ENCODE measurements at regions not wholly inside any gene's neighbourhood (a gene's known extent, or its start where the extent isn't known, plus 50 kb on each side); places are given as distances from the start of the nearest gene placed in this dataset.

- TF ChIP-seq ZNF462 (CRISPR knock-in tag; IDR thresholded peaks at IDR 0.05) = no peak
- TF ChIP-seq NANOG (IDR thresholded peaks at IDR 0.05; ENCODE audit: borderline replicate concordance) = no peak
- TF ChIP-seq STAT1 (IDR thresholded peaks at IDR 0.05; ENCODE audit: unreplicated experiment) = no peak
- TF ChIP-seq, protein P1, sequence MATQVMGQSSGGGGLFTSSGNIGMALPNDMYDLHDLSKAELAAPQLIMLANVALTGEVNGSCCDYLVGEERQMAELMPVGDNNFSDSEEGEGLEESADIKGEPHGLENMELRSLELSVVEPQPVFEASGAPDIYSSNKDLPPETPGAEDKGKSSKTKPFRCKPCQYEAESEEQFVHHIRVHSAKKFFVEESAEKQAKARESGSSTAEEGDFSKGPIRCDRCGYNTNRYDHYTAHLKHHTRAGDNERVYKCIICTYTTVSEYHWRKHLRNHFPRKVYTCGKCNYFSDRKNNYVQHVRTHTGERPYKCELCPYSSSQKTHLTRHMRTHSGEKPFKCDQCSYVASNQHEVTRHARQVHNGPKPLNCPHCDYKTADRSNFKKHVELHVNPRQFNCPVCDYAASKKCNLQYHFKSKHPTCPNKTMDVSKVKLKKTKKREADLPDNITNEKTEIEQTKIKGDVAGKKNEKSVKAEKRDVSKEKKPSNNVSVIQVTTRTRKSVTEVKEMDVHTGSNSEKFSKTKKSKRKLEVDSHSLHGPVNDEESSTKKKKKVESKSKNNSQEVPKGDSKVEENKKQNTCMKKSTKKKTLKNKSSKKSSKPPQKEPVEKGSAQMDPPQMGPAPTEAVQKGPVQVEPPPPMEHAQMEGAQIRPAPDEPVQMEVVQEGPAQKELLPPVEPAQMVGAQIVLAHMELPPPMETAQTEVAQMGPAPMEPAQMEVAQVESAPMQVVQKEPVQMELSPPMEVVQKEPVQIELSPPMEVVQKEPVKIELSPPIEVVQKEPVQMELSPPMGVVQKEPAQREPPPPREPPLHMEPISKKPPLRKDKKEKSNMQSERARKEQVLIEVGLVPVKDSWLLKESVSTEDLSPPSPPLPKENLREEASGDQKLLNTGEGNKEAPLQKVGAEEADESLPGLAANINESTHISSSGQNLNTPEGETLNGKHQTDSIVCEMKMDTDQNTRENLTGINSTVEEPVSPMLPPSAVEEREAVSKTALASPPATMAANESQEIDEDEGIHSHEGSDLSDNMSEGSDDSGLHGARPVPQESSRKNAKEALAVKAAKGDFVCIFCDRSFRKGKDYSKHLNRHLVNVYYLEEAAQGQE (IDR thresholded peaks at IDR 0.05; ENCODE audit: unreplicated experiment) = no peak
Observed at GRCh38 chr13:94859811-94860210, 147.5 kb upstream of the SOX21 start (continued).

DNA sequence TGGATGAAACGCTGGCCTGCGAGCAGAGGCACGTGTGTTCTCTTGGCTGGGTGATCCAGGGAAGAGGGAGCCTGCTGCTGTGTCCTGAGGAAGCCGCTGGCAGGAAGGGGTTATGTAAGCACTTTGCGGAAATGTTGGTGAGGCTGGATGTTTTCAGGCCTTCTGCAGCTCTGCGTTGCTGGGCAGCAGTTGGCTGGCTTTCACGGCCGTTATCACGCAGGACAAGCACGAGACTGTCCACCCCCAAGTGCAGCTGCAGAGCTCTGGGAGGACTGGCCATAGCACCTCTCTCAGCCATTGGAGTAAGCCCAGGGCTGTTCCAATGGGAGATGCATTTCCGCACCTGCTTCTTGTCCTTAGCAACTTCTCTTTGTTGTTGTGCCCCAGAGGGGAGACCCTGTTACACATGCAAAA is 146.9 kb upstream of the SOX21 start:
- Mint-ChIP-seq H3K27ac (no peak overlapping the region), H3K4me1 (peaks cover 16% of the 10 kb centered on the region), H3K27me3 (ENCODE audit: insufficient read depth, low read depth, poor library complexity) (no peaks in the 10 kb centered on the region), H3K4me3 (no peak overlapping the region), H3K9me3 (no peaks in the 10 kb centered on the region; the same call in 2 of the 3 replicates), H3K36me3 (ENCODE audit: low read depth) (no peaks in the 10 kb centered on the region)
- Histone ChIP-seq H3K4me1 (ENCODE audit: insufficient read depth) (peaks cover 3% of the 10 kb centered on the region; the same call in 1 of the 2 replicates), H3K9me2 (ENCODE audit: insufficient read depth) (peaks cover 7% of the 10 kb centered on the region; the same call in 1 of the 2 replicates), H3F3A (replicated peaks; ENCODE audit: low read depth) (no peaks in the 10 kb centered on the region), H3K4me3 (no peak overlapping the region), H4K20me1 (replicated peaks; ENCODE audit: insufficient read depth) (no peaks in the 10 kb centered on the region), H2AFZ (peak overlapping the region; percentile 79; the same call in 1 of the 2 replicates), H3K36me3 (ENCODE audit: insufficient read depth) (no peaks in the 10 kb centered on the region), H3K27me3 (ENCODE audit: insufficient read depth) (no peaks in the 10 kb centered on the region), H3K79me2 (replicated peaks; ENCODE audit: insufficient read depth) (no peaks in the 10 kb centered on the region), H3K4me2 (no peak overlapping the region), H3K27ac (ENCODE audit: low read depth) (no peak overlapping the region)
- DNase-seq (ENCODE audit: low spot score) (peak; percentile 13), ATAC-seq (peak; percentile 72)
- no peak for TF ChIP-seq ETS1 (IDR thresholded peaks at IDR 0.05)
- no peak for TF ChIP-seq EZH2 (IDR thresholded peaks at IDR 0.05; ENCODE audit: low read depth, unreplicated experiment)
- TF ChIP-seq EZH2phosphoT487 (IDR thresholded peaks at IDR 0.05; ENCODE audit: unreplicated experiment) = no peak
- no peak for TF ChIP-seq STAT1 (IDR thresholded peaks at IDR 0.05; ENCODE audit: unreplicated experiment)
- TF ChIP-seq ZNF114 (CRISPR knock-in tag; IDR thresholded peaks at IDR 0.05) = no peak
- no peak for TF ChIP-seq ZNF331 (CRISPR knock-in tag; IDR thresholded peaks at IDR 0.05; ENCODE audit: low read depth)
- no peak for TF ChIP-seq NANOG (IDR thresholded peaks at IDR 0.05; ENCODE audit: borderline replicate concordance)
- TF ChIP-seq POLR2AphosphoS5 (IDR thresholded peaks at IDR 0.05; ENCODE audit: low read depth) = no peak
